GM13976 (cell line): ENCODE measurements at regions not wholly inside any gene's neighbourhood (a gene's known extent, or its start where the extent isn't known, plus 50 kb on each side); places are given as distances from the start of the nearest gene placed in this dataset.

Experiments
- DNase-seq: peaks from one replicate; pipeline ENCODE4 v3.0.0; 2012; ENCODE audit warnings: low spot score
- CTCF ChIP-seq: IDR thresholded peaks from 2 replicates; pipeline ENCODE4 v1.5.1; 2012; ENCODE audit warnings: borderline replicate concordance, mild to moderate bottlenecking; ENCODE audit not compliant: insufficient read depth; ENCODE audit errors: extremely low read depth, missing control alignments, control extremely low read depth
- in situ Hi-C: fragments of 300-500 bp; cut with MboI; formaldehyde crosslinking; loops from one replicate; pipeline ENCODE4 v1.12.0; 2022; ENCODE audit warnings: low sequenced_read_pairs, mixed read lengths, inconsistent platforms; ENCODE audit not compliant: unreplicated experiment

GRCh38 chr9:87441251-87441650, 56.4 kb upstream of the DAPK1 start:
- no peak for TF ChIP-seq CTCF
- DNase-seq = no peak
- in situ Hi-C loops = no loop called here

- in situ Hi-C loops = no loop called here
- TF ChIP-seq CTCF = no peak
- DNase-seq = no peak
Observed at GRCh38 chr9:87442451-87442850, 55.2 kb upstream of the DAPK1 start.

GRCh38 chr9:87443006-87443405, 54.7 kb upstream of the DAPK1 start:
- no peak for TF ChIP-seq CTCF
- in situ Hi-C loops = no loop called here
- no peak for DNase-seq

- no peak for DNase-seq
- TF ChIP-seq CTCF = no peak
- in situ Hi-C loops = no loop called here
Observed at GRCh38 chr9:87443461-87443860, 54.2 kb upstream of the DAPK1 start.

GRCh38 chr9:87445646-87446045, 52.0 kb upstream of the DAPK1 start:
- peak; percentile 67 for DNase-seq
- in situ Hi-C loops = no loop called here
- TF ChIP-seq CTCF = no peak

GRCh38 chr9:87446527-87446926, 51.1 kb upstream of the DAPK1 start:
- no peak for TF ChIP-seq CTCF
- in situ Hi-C loops = no loop called here
- DNase-seq = no peak
